WTC11 (cell line): ENCODE measurements at regions not wholly inside any gene's neighbourhood (a gene's known extent, or its start where the extent isn't known, plus 50 kb on each side); places are given as distances from the start of the nearest gene placed in this dataset.

Experiments used
- ATAC-seq: fragments of 200-7000 bp; cut with Tn5 transposase; 2 replicates; pipeline ENCODE4 v1.10.0; 2021; ENCODE audit warnings: mild to moderate bottlenecking, moderate library complexity
- CTCF ChIA-PET: fragments of 300-600 bp; sonication (Branson Sonifier 250); formaldehyde crosslinking; loops from one replicate; lab custom pipeline; 2021; ENCODE audit warnings: antibody characterized with exemption; lab: Charles Lee
- POLR2A ChIA-PET: fragments of 350-600 bp; sonication (Branson Sonifier 250); formaldehyde crosslinking; loops from one replicate; lab custom pipeline; 2021; ENCODE audit warnings: antibody characterized with exemption; lab: Charles Lee
- DNase-seq: peaks from one replicate; pipeline ENCODE4 v3.0.0; 2021; ENCODE audit warnings: low spot score
- H3K27ac Mint-ChIP-seq: 2 replicates; pipeline ENCODE4 v1.8.0; 2021; ENCODE audit warnings: mixed read lengths
- H3K27me3 Mint-ChIP-seq: 2 replicates; pipeline ENCODE4 v1.8.0; 2021; ENCODE audit warnings: low read depth, mild to moderate bottlenecking, moderate library complexity, mixed read lengths
- H3K36me3 Mint-ChIP-seq: 2 replicates; pipeline ENCODE4 v1.8.0; 2021; ENCODE audit warnings: mixed read lengths
- H3K4me1 Mint-ChIP-seq: 2 replicates; pipeline ENCODE4 v1.8.0; 2022; ENCODE audit warnings: mixed read lengths
- H3K4me3 Mint-ChIP-seq: 2 replicates; pipeline ENCODE4 v1.8.0; 2021; ENCODE audit warnings: mild to moderate bottlenecking, moderate library complexity, mixed read lengths
- H3K9me3 Mint-ChIP-seq: 2 replicates; pipeline ENCODE4 v1.8.0; 2021; ENCODE audit warnings: mixed read lengths
- ATF6 ChIP-seq: sonication (generic); formaldehyde crosslinking; IDR thresholded peaks from 2 replicates; pipeline ENCODE4 v1.8.1; 2023; ENCODE audit warnings: mild to moderate bottlenecking, missing genetic modification reagents
- CREB1 ChIP-seq: sonication (generic); formaldehyde crosslinking; IDR thresholded peaks from 2 replicates; pipeline ENCODE4 v1.8.0; 2023; ENCODE audit warnings: mild to moderate bottlenecking, missing genetic modification reagents
- E2F1 ChIP-seq: sonication (generic); formaldehyde crosslinking; IDR thresholded peaks from 2 replicates; pipeline ENCODE4 v1.8.0; 2022; ENCODE audit warnings: mild to moderate bottlenecking, missing genetic modification reagents
- ELF4 ChIP-seq: sonication (generic); formaldehyde crosslinking; IDR thresholded peaks from 2 replicates; pipeline ENCODE4 v1.8.1; 2022; ENCODE audit warnings: low read depth, mild to moderate bottlenecking, moderate library complexity, missing genetic modification reagents
- ERG ChIP-seq: fragments of 250-450 bp; sonication (Bioruptor Pico); IDR thresholded peaks from 2 replicates; pipeline ENCODE4 v1.8.0; 2021; ENCODE audit warnings: mild to moderate bottlenecking
- FOXP1 ChIP-seq: sonication (generic); formaldehyde crosslinking; IDR thresholded peaks from 2 replicates; pipeline ENCODE4 v1.8.0; 2022; ENCODE audit warnings: missing genetic modification reagents, mild to moderate bottlenecking, moderate library complexity, borderline replicate concordance
- IRF1 ChIP-seq: sonication (generic); formaldehyde crosslinking; IDR thresholded peaks from 2 replicates; pipeline ENCODE4 v1.8.0; 2023; ENCODE audit warnings: missing genetic modification reagents
- JUN ChIP-seq: sonication (generic); formaldehyde crosslinking; IDR thresholded peaks from 2 replicates; pipeline ENCODE4 v1.8.0; 2023; ENCODE audit warnings: mild to moderate bottlenecking, missing genetic modification reagents
- NFATC4 ChIP-seq: fragments of 250-450 bp; sonication (Bioruptor Pico); IDR thresholded peaks from 2 replicates; pipeline ENCODE4 v1.9.0; 2021; ENCODE audit warnings: mild to moderate bottlenecking
- NFE2L1 ChIP-seq: sonication (generic); formaldehyde crosslinking; IDR thresholded peaks from 2 replicates; pipeline ENCODE4 v1.8.1; 2023; ENCODE audit warnings: missing genetic modification reagents
- RELA ChIP-seq: sonication (generic); formaldehyde crosslinking; IDR thresholded peaks from 2 replicates; pipeline ENCODE4 v1.8.1; 2022; ENCODE audit warnings: missing genetic modification reagents, mild to moderate bottlenecking, borderline replicate concordance
- SMAD4 ChIP-seq: sonication (generic); formaldehyde crosslinking; IDR thresholded peaks from 2 replicates; pipeline ENCODE4 v1.8.0; 2022; ENCODE audit warnings: mild to moderate bottlenecking, missing genetic modification reagents
- SP1 ChIP-seq: sonication (generic); formaldehyde crosslinking; conservative IDR thresholded peaks from 2 replicates; pipeline ENCODE4 v1.8.1; 2022; ENCODE audit warnings: missing genetic modification reagents
- TCF7 ChIP-seq: sonication (generic); formaldehyde crosslinking; IDR thresholded peaks from 2 replicates; pipeline ENCODE4 v1.8.0; 2022; ENCODE audit warnings: mild to moderate bottlenecking, low read depth, missing genetic modification reagents, moderate library complexity
- TEAD1 ChIP-seq: sonication (generic); formaldehyde crosslinking; IDR thresholded peaks from 2 replicates; pipeline ENCODE4 v1.8.0; 2022; ENCODE audit warnings: mild to moderate bottlenecking, missing genetic modification reagents
- ZMAT4 ChIP-seq: fragments of 250-450 bp; sonication (Bioruptor Pico); IDR thresholded peaks from 2 replicates; pipeline ENCODE4 v1.9.0; 2021; ENCODE audit warnings: mild to moderate bottlenecking
- ZNF281 ChIP-seq: sonication (generic); formaldehyde crosslinking; IDR thresholded peaks from 2 replicates; pipeline ENCODE4 v1.8.0; 2023; ENCODE audit warnings: mild to moderate bottlenecking, missing genetic modification reagents
- ZNF396 ChIP-seq: fragments of 250-450 bp; sonication (Bioruptor Pico); IDR thresholded peaks from 2 replicates; pipeline ENCODE4 v1.8.0; 2021; ENCODE audit warnings: mild to moderate bottlenecking, moderate library complexity, borderline replicate concordance

GRCh38 chr9:571741-572140, 269.8 kb upstream of the DMRT1 start:
- H3K9me3 Mint-ChIP-seq: peaks cover 13% of the 10 kb centered on the region
- no peaks in the 10 kb centered on the region for H3K27me3 Mint-ChIP-seq
- peaks cover 15% of the 10 kb centered on the region for H3K36me3 Mint-ChIP-seq
- no peak for ATAC-seq
- POLR2A ChIA-PET: no interaction called here
- no peak overlapping the region for H3K27ac Mint-ChIP-seq
- CTCF ChIA-PET: no interaction called here
- TF ChIP-seq CREB1 (CRISPR knock-in tag) (no peak), ZNF281 (no peak), SP1 (no peak), TCF7 (no peak), RELA (CRISPR knock-in tag) (no peak), IRF1 (no peak), NFE2L1 (CRISPR knock-in tag) (no peak), FOXP1 (no peak), TEAD1 (CRISPR knock-in tag) (no peak), SMAD4 (CRISPR knock-in tag) (no peak), NFATC4 (CRISPR knock-in tag) (no peak), ZMAT4 (CRISPR knock-in tag) (no peak), JUN (CRISPR knock-in tag) (no peak), ELF4 (CRISPR knock-in tag) (no peak), ATF6 (CRISPR knock-in tag) (no peak), ERG (no peak)
- TF ChIP-seq, all 79 proteins: peak for 0
- no peak overlapping the region for H3K4me3 Mint-ChIP-seq
- H3K4me1 Mint-ChIP-seq: peaks cover 22% of the 10 kb centered on the region
- DNase-seq: no peak

GRCh38 chr9:573691-574410, 267.6 kb upstream of the DMRT1 start:
- Mint-ChIP-seq H3K4me3 (no peak overlapping the region), H3K27ac (peak overlapping the region; percentile 93), H3K4me1 (peaks cover 22% of the 10 kb centered on the region), H3K9me3 (peaks cover 13% of the 10 kb centered on the region), H3K27me3 (no peaks in the 10 kb centered on the region), H3K36me3 (peaks cover 15% of the 10 kb centered on the region)
- ChIA-PET CTCF (interaction anchor here (0.6 kb wide), 1 partner anchor 190 kb away, joined by 3 read pairs; no protein-coding TSS in a partner anchor), POLR2A (interaction anchor here (0.7 kb wide), 1 partner anchor 97 kb away, joined by 3 read pairs; no protein-coding TSS in a partner anchor)
- ATAC-seq: peak; percentile 90
- peak; percentile 22 for DNase-seq
- no peak for TF ChIP-seq ZNF281
- TF ChIP-seq ZNF396 (CRISPR knock-in tag): no peak
- TF ChIP-seq E2F1 (CRISPR knock-in tag): no peak
- no peak for TF ChIP-seq TEAD1 (CRISPR knock-in tag)
- no peak for TF ChIP-seq ELF4 (CRISPR knock-in tag)
